Hepatocyte (in vitro differentiated cells): ENCODE measurements at regions not wholly inside any gene's neighbourhood (a gene's known extent, or its start where the extent isn't known, plus 50 kb on each side); places are given as distances from the start of the nearest gene placed in this dataset.

Source experiments
- CTCF ChIP-seq: fragments of 200-600 bp; sonication (generic); IDR thresholded peaks from 2 replicates; pipeline ENCODE4 v1.5.1; 2016; ENCODE audit warnings: antibody characterized with exemption, mild to moderate bottlenecking; ENCODE audit not compliant: poor library complexity
- EZH2phosphoT487 ChIP-seq: fragments of 200-600 bp; sonication (generic); IDR thresholded peaks from one replicate; pipeline ENCODE4 v1.6.1; 2018; ENCODE audit warnings: antibody characterized with exemption, mild to moderate bottlenecking, low read depth, moderate library complexity; ENCODE audit not compliant: unreplicated experiment, severe bottlenecking

- TF ChIP-seq CTCF (no peak), EZH2phosphoT487 (no peak)
These were observed 182.2 kb downstream of the GIPC2 start for GRCh38 chr1:78227705-78228635.
